OCI-LY1 (cell line): ENCODE measurements at regions not wholly inside any gene's neighbourhood (a gene's known extent, or its start where the extent isn't known, plus 50 kb on each side); places are given as distances from the start of the nearest gene placed in this dataset.

Experiments used
- H2AFZ ChIP-seq: fragments of 200-600 bp; sonication (generic), shearing (Covaris generic); 2 replicates; pipeline ENCODE4 v1.6.0; 2014; ENCODE audit warnings: antibody characterized with exemption, mild to moderate bottlenecking, low read length
- H3F3A ChIP-seq: fragments of 200-600 bp; sonication (generic), shearing (Covaris generic); 2 replicates; pipeline ENCODE4 v1.6.0; 2014; ENCODE audit warnings: mild to moderate bottlenecking, antibody characterized with exemption, low read length, moderate library complexity; ENCODE audit not compliant: insufficient read depth
- H3K27ac ChIP-seq: fragments of 200-600 bp; sonication (generic); 2 replicates; pipeline ENCODE4 v1.5.1; 2014; ENCODE audit warnings: low read length, mixed run types, mild to moderate bottlenecking, low read depth; ENCODE audit not compliant: poor library complexity, severe bottlenecking
- H3K27me3 ChIP-seq: fragments of 200-600 bp; sonication (generic); 2 replicates; pipeline ENCODE4 v1.6.0; 2014; ENCODE audit warnings: antibody characterized with exemption, mild to moderate bottlenecking, low read length, moderate library complexity; ENCODE audit not compliant: insufficient read depth
- H3K36me3 ChIP-seq: fragments of 200-600 bp; sonication (generic); 2 replicates; pipeline ENCODE4 v1.6.1; 2014; ENCODE audit warnings: mild to moderate bottlenecking, antibody characterized with exemption, low read length, moderate library complexity, mixed read lengths; ENCODE audit not compliant: insufficient read depth
- H3K4me1 ChIP-seq: fragments of 200-600 bp; sonication (generic); 2 replicates; pipeline ENCODE4 v1.5.1; 2014; ENCODE audit warnings: mild to moderate bottlenecking, low read length, moderate library complexity; ENCODE audit not compliant: insufficient read depth, severe bottlenecking
- H3K4me2 ChIP-seq: fragments of 200-600 bp; sonication (generic), shearing (Covaris generic); 2 replicates; pipeline ENCODE4 v1.6.1; 2014; ENCODE audit warnings: low read length
- H3K4me3 ChIP-seq: fragments of 200-600 bp; sonication (generic); 2 replicates; pipeline ENCODE4 v1.5.1; 2014; ENCODE audit warnings: low read length, low read depth, mild to moderate bottlenecking, mixed read lengths; ENCODE audit not compliant: poor library complexity, severe bottlenecking
- H3K79me2 ChIP-seq: fragments of 200-600 bp; shearing (Covaris generic); 2 replicates; pipeline ENCODE4 v1.6.1; 2016; ENCODE audit warnings: mixed run types, low read length, mixed read lengths; ENCODE audit not compliant: insufficient read depth
- H3K9ac ChIP-seq: fragments of 200-600 bp; sonication (generic), shearing (Covaris generic); 2 replicates; pipeline ENCODE4 v1.6.1; 2014; ENCODE audit warnings: mild to moderate bottlenecking, low read length, mixed read lengths
- H3K9me2 ChIP-seq: fragments of 200-600 bp; sonication (generic), shearing (Covaris generic); 2 replicates; pipeline ENCODE4 v1.6.1; 2014; ENCODE audit warnings: low read depth, mild to moderate bottlenecking, low read length, mixed read lengths
- H3K9me3 ChIP-seq: fragments of 200-600 bp; shearing (Covaris generic); 2 replicates; pipeline ENCODE4 v1.6.1; 2014; ENCODE audit warnings: low read length, mixed read lengths
- H4K20me1 ChIP-seq: fragments of 200-600 bp; sonication (generic), shearing (Covaris generic); 2 replicates; pipeline ENCODE4 v1.6.0; 2016; ENCODE audit warnings: mild to moderate bottlenecking, low read length; ENCODE audit not compliant: insufficient read depth
- EZH2 ChIP-seq: fragments of 200-600 bp; sonication (generic), shearing (Covaris generic); IDR thresholded peaks from 2 replicates; pipeline ENCODE4 v1.8.0; 2017; ENCODE audit warnings: borderline replicate concordance, mixed run types, mild to moderate bottlenecking, antibody characterized with exemption, low read length, moderate library complexity, mixed read lengths
- TF ChIP-seq, protein P1 (sequence below): fragments of 200-600 bp; sonication (generic), shearing (Covaris generic); IDR thresholded peaks from 2 replicates; pipeline ENCODE4 v1.5.1; 2017; ENCODE audit warnings: mild to moderate bottlenecking, antibody characterized with exemption, low read length, moderate library complexity, mixed read lengths

DNA sequence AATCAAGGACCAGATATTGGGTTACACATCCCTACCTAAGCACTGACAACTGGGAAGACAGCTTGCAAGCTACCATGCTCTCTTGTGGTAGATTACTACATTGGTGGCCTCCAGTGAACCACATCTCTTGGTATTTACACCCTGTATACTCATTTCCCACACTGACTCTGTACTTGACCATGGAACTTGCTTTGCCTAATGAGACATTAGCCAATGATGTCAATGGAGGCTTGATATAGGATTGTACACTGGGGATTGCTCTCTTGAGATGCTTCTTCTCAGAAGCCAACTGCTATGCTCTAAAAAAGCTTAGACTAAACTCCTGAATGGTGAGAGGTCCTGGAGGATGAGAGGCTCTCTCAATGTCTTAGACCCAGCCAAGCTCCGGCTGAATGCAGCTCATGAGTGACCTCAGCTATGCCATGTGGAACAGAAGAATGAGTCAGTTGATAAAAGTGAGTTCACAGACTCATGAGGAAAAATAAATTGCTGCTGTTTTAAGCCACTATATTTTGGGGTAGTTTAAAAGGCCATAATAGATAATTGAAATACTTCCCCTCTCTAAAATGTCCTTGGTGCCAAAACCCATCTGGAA is 61.5 kb upstream of the GALNT15 start:
- H3K36me3 ChIP-seq: no peaks in the 10 kb centered on the region
- H3K4me3 ChIP-seq: no peak overlapping the region
- H3K9me3 ChIP-seq: no peaks in the 10 kb centered on the region
- no peaks in the 10 kb centered on the region; the same call in 1 of the 2 replicates for H3K27me3 ChIP-seq
- no peaks in the 10 kb centered on the region for H3K79me2 ChIP-seq
- no peak overlapping the region for H3K4me2 ChIP-seq
- TF ChIP-seq EZH2: no peak
- TF ChIP-seq, protein P1, sequence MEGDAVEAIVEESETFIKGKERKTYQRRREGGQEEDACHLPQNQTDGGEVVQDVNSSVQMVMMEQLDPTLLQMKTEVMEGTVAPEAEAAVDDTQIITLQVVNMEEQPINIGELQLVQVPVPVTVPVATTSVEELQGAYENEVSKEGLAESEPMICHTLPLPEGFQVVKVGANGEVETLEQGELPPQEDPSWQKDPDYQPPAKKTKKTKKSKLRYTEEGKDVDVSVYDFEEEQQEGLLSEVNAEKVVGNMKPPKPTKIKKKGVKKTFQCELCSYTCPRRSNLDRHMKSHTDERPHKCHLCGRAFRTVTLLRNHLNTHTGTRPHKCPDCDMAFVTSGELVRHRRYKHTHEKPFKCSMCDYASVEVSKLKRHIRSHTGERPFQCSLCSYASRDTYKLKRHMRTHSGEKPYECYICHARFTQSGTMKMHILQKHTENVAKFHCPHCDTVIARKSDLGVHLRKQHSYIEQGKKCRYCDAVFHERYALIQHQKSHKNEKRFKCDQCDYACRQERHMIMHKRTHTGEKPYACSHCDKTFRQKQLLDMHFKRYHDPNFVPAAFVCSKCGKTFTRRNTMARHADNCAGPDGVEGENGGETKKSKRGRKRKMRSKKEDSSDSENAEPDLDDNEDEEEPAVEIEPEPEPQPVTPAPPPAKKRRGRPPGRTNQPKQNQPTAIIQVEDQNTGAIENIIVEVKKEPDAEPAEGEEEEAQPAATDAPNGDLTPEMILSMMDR: no peak
- no peak overlapping the region for H3K27ac ChIP-seq
- no peaks in the 10 kb centered on the region for H3K4me1 ChIP-seq
- no peaks in the 10 kb centered on the region for H4K20me1 ChIP-seq
- no peak overlapping the region for H2AFZ ChIP-seq
- no peaks in the 10 kb centered on the region for H3K9me2 ChIP-seq
- no peak overlapping the region for H3K9ac ChIP-seq
- no peaks in the 10 kb centered on the region for H3F3A ChIP-seq

DNA sequence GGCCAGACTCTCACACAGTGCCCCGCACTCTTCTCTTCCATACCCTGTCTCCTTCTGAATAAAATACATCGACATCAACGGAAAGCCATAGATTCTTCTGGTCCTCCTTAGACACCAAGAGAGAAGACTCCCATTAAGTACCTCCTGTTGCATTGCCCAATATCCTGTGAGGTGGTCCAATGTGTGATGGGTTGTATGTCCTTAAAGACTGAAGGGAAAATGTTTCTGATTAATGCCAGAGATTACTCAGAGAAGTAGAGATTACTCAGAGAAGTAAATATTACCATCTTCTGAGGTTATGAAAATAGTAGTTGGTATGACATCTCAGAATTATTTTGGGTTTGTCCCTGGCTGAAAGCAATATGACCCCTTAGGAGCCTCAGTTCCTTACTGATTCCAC is 60.8 kb upstream of the GALNT15 start:
- Histone ChIP-seq H3K79me2 (no peaks in the 10 kb centered on the region), H2AFZ (no peak overlapping the region), H3K4me3 (no peak overlapping the region), H3K9ac (no peak overlapping the region), H3K9me3 (no peaks in the 10 kb centered on the region), H3F3A (no peaks in the 10 kb centered on the region), H4K20me1 (no peaks in the 10 kb centered on the region), H3K27ac (no peak overlapping the region), H3K4me1 (no peaks in the 10 kb centered on the region), H3K4me2 (no peak overlapping the region), H3K27me3 (no peaks in the 10 kb centered on the region; the same call in 1 of the 2 replicates), H3K9me2 (no peaks in the 10 kb centered on the region), H3K36me3 (no peaks in the 10 kb centered on the region)
- TF ChIP-seq, protein P1: no peak
- TF ChIP-seq EZH2: no peak

DNA sequence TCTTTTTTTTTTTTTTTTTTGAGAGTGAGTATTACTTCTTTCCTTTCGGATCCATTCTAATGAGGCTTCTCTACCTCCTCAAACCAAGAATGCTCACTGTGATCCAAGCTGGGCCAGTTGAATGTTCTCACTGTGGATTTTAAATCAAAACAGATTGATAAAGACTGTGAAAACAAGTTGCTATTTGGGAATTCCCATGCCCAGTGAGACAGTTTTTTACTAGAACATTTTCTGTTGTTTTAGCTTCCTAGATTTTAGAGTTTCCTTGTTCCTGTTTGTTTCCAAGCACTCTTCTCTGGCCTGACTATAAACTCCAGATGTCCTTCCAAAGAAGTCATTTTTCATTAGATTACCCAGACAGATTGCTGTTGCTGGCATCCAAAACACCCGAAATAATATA is 60.1 kb upstream of the GALNT15 start:
- H3K27me3 ChIP-seq: no peaks in the 10 kb centered on the region; the same call in 1 of the 2 replicates
- no peaks in the 10 kb centered on the region for H3F3A ChIP-seq
- no peaks in the 10 kb centered on the region for H4K20me1 ChIP-seq
- H3K79me2 ChIP-seq: no peaks in the 10 kb centered on the region
- H3K9me3 ChIP-seq: no peaks in the 10 kb centered on the region
- H3K4me1 ChIP-seq: no peaks in the 10 kb centered on the region
- H3K9me2 ChIP-seq: no peaks in the 10 kb centered on the region
- H2AFZ ChIP-seq: no peak overlapping the region
- no peaks in the 10 kb centered on the region for H3K36me3 ChIP-seq
- H3K4me3 ChIP-seq: no peak overlapping the region
- TF ChIP-seq EZH2: no peak
- TF ChIP-seq, protein P1: no peak
- no peak overlapping the region for H3K4me2 ChIP-seq
- H3K9ac ChIP-seq: no peak overlapping the region
- H3K27ac ChIP-seq: no peak overlapping the region
